ENCODE measurements at regions not wholly inside any gene's neighbourhood (a gene's known extent, or its start where the extent isn't known, plus 50 kb on each side); places are given as distances from the start of the nearest gene placed in this dataset.

GRCh38 chr2:19674051-19675002 lies 227.5 kb downstream of the TTC32 start:
- DNase-seq: no peak
- Histone ChIP-seq H3K27ac (ENCODE audit: low read length) (no peak overlapping the region), H3K4me1 (ENCODE audit: control insufficient read depth, insufficient read depth, low read length) (no peaks in the 10 kb centered on the region), H3K4me3 (ENCODE audit: low read length) (no peak overlapping the region), H3K9me3 (ENCODE audit: control insufficient read depth, low read depth, low read length) (no peaks in the 10 kb centered on the region), H3K27me3 (ENCODE audit: control insufficient read depth, insufficient read depth, low read length) (peaks cover 6% of the 10 kb centered on the region), H3K36me3 (ENCODE audit: control insufficient read depth, insufficient read depth, low read length) (no peaks in the 10 kb centered on the region)
- 64% methylated on average over 2 of the region's 16 CpGs for WGBS (ENCODE audit: insufficient coverage, low lambda C conversion rate)

DNA sequence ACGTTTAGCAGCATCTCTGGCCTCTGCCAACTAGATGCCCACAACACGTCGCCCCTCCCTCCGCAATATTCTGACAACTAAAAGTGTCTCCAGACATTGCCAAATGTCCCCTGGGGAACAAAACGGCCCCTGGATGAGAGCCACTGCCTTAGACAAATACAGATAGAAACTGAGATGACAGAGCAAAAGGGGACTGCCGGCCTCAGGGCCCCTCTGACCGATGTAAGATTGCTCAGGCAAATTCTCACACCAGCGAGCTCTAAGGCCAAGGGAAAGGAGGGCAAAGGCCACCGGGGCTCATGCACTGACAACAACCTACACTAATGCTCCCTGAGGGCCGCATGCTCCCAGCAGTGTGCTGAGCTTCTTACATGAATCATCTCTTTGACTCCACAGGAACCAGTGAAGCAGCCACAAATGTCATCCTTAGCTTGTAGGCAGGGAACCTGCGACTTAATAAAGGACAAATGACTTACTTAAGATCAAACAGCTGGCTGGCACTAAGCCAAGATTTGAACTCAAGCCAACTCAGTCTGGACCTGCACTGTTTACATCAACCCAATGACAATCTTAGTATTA lies 228.5 kb downstream of the TTC32 start:
- no peaks in the 10 kb centered on the region for H3K9me3 ChIP-seq (ENCODE audit: control insufficient read depth, low read depth, low read length)
- H3K4me3 ChIP-seq (ENCODE audit: low read length): no peak overlapping the region
- no peak for DNase-seq
- H3K4me1 ChIP-seq (ENCODE audit: control insufficient read depth, insufficient read depth, low read length): no peaks in the 10 kb centered on the region
- WGBS (ENCODE audit: insufficient coverage, low lambda C conversion rate): no CpG with 5 or more reads among the region's 11 CpGs
- no peaks in the 10 kb centered on the region for H3K36me3 ChIP-seq (ENCODE audit: control insufficient read depth, insufficient read depth, low read length)
- no peak overlapping the region for H3K27ac ChIP-seq (ENCODE audit: low read length)
- peaks cover 6% of the 10 kb centered on the region for H3K27me3 ChIP-seq (ENCODE audit: control insufficient read depth, insufficient read depth, low read length)

DNA sequence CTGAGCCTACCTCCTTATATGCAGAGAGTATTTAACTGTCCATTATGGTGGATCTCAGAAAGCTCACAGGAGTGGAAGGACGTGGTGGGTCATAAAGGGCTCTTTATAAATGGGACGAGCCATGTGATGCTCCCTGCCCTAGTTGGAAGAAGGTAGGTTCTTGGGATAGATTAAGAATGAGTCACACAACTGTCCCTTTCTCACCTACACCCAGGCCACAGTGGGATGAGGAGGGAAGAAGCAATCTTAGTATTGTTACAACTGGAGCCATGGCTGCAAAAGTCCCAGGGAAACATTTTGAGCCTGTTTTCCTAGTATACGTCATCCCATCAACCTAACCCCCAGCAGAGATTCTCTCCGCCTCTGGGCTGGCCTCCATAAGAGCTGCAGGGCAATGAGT lies 229.9 kb downstream of the TTC32 start:
- no CpG with 5 or more reads among the region's 4 CpGs for WGBS (ENCODE audit: insufficient coverage, low lambda C conversion rate)
- Histone ChIP-seq H3K4me3 (ENCODE audit: low read length) (no peak overlapping the region), H3K27ac (ENCODE audit: low read length) (no peak overlapping the region), H3K27me3 (ENCODE audit: control insufficient read depth, insufficient read depth, low read length) (peaks cover 6% of the 10 kb centered on the region), H3K4me1 (ENCODE audit: control insufficient read depth, insufficient read depth, low read length) (no peaks in the 10 kb centered on the region), H3K36me3 (ENCODE audit: control insufficient read depth, insufficient read depth, low read length) (no peaks in the 10 kb centered on the region), H3K9me3 (ENCODE audit: control insufficient read depth, low read depth, low read length) (no peaks in the 10 kb centered on the region)
- DNase-seq: no peak

DNA sequence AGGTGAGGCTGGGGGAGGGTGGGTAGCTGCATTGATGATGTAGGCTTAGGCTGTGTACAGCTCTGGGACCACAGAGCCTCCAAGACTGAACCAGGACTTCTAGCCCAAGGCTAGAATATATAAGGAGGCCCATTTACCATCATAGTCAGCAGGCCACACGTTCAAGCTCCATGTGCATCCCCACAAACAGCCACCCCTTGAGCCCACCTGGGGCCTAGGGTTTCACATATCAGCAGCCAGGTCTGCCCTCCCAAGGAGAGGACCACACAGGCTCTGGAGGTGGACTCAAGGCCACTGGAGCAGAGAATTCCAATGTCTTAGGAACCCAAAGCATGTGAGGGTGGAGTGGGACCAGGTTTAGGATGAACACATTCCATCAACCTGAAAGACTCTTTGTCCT lies 230.5 kb downstream of the TTC32 start:
- whole genome bisulfite sequencing (ENCODE audit: insufficient coverage, low lambda C conversion rate): no CpG with 5 or more reads among the region's 1 CpG

GRCh38 chr2:19670303-19670702 lies 231.5 kb downstream of the TTC32 start:
- no peak for DNase-seq
- Histone ChIP-seq H3K36me3 (ENCODE audit: control insufficient read depth, insufficient read depth, low read length) (no peaks in the 10 kb centered on the region), H3K27me3 (ENCODE audit: control insufficient read depth, insufficient read depth, low read length) (peaks cover 5% of the 10 kb centered on the region), H3K4me3 (ENCODE audit: low read length) (no peak overlapping the region), H3K9me3 (ENCODE audit: control insufficient read depth, low read depth, low read length) (no peaks in the 10 kb centered on the region), H3K27ac (ENCODE audit: low read length) (no peak overlapping the region), H3K4me1 (ENCODE audit: control insufficient read depth, insufficient read depth, low read length) (no peaks in the 10 kb centered on the region)
- WGBS (ENCODE audit: insufficient coverage, low lambda C conversion rate): 100% methylated on average over 1 of the region's 2 CpGs

More for the DNA sequence above, 230.5 kb downstream of the TTC32 start:
- Histone ChIP-seq H3K9me3 (ENCODE audit: control insufficient read depth, low read depth, low read length) (no peaks in the 10 kb centered on the region), H3K4me3 (ENCODE audit: low read length) (no peak overlapping the region), H3K27me3 (ENCODE audit: control insufficient read depth, insufficient read depth, low read length) (peaks cover 6% of the 10 kb centered on the region), H3K36me3 (ENCODE audit: control insufficient read depth, insufficient read depth, low read length) (no peaks in the 10 kb centered on the region), H3K4me1 (ENCODE audit: control insufficient read depth, insufficient read depth, low read length) (no peaks in the 10 kb centered on the region), H3K27ac (ENCODE audit: low read length) (no peak overlapping the region)
- DNase-seq: no peak

DNA sequence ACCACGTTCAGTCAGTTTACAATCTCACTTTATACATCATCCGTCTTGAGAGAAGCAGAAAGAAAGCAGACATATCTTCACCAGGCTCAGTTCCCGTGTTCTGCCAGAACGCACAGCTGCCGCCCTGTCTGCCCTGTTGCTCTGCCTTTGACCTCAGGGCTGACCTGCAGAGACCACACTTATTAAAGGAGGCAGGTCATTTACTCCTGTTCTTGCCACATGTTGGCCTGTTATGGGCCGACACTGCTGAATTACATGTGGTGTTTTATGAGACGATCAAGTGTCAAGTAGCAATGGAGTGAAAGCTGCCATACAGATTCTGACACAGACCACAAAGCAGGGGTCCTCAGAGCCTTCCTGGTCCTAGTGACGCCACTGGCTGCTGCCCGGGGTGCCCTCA lies 232.2 kb downstream of the TTC32 start:
- no peak for DNase-seq
- Histone ChIP-seq H3K9me3 (ENCODE audit: control insufficient read depth, low read depth, low read length) (no peaks in the 10 kb centered on the region), H3K36me3 (ENCODE audit: control insufficient read depth, insufficient read depth, low read length) (no peaks in the 10 kb centered on the region), H3K27ac (ENCODE audit: low read length) (no peak overlapping the region), H3K27me3 (ENCODE audit: control insufficient read depth, insufficient read depth, low read length) (no peaks in the 10 kb centered on the region), H3K4me1 (ENCODE audit: control insufficient read depth, insufficient read depth, low read length) (no peaks in the 10 kb centered on the region), H3K4me3 (ENCODE audit: low read length) (no peak overlapping the region)
- no CpG with 5 or more reads among the region's 9 CpGs for WGBS (ENCODE audit: insufficient coverage, low lambda C conversion rate)

- H3K36me3 ChIP-seq (ENCODE audit: control insufficient read depth, insufficient read depth, low read length): no peaks in the 10 kb centered on the region
- H3K9me3 ChIP-seq (ENCODE audit: control insufficient read depth, low read depth, low read length): no peaks in the 10 kb centered on the region
- DNase-seq: no peak
- no peaks in the 10 kb centered on the region for H3K27me3 ChIP-seq (ENCODE audit: control insufficient read depth, insufficient read depth, low read length)
- H3K4me1 ChIP-seq (ENCODE audit: control insufficient read depth, insufficient read depth, low read length): no peaks in the 10 kb centered on the region
- H3K27ac ChIP-seq (ENCODE audit: low read length): no peak overlapping the region
- H3K4me3 ChIP-seq (ENCODE audit: low read length): no peak overlapping the region
- no CpG with 5 or more reads among the region's 7 CpGs for WGBS (ENCODE audit: insufficient coverage, low lambda C conversion rate)
Observed at GRCh38 chr2:19669126-19669525, 232.7 kb downstream of the TTC32 start.

DNA sequence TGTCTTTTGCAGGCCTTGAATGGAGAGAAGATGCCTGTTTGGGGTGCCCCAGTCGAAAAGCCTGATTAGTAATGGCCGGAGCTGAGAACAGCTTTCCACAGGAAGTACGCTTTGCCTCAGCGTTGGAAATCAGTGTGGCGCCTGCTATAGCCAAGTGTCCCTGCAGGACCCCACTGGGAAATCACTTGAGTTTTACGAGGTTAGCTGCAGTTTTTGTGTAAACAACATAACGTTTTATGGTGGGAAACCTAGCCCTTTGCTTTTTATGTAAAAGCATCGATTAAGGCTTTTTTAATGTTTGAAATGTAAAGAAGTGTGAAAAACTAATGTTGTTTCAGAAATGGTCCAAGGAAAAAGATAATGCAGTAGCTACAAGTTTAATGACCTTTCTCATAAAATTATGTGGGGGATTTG lies 234.2 kb downstream of the TTC32 start:
- H3K4me1 ChIP-seq (ENCODE audit: control insufficient read depth, insufficient read depth, low read length): no peaks in the 10 kb centered on the region
- no CpG with 5 or more reads among the region's 8 CpGs for WGBS (ENCODE audit: insufficient coverage, low lambda C conversion rate)
- H3K4me3 ChIP-seq (ENCODE audit: low read length): no peak overlapping the region
- H3K27me3 ChIP-seq (ENCODE audit: control insufficient read depth, insufficient read depth, low read length): no peaks in the 10 kb centered on the region
- no peak overlapping the region for H3K27ac ChIP-seq (ENCODE audit: low read length)
- no peaks in the 10 kb centered on the region for H3K9me3 ChIP-seq (ENCODE audit: control insufficient read depth, low read depth, low read length)
- no peak for DNase-seq
- H3K36me3 ChIP-seq (ENCODE audit: control insufficient read depth, insufficient read depth, low read length): no peaks in the 10 kb centered on the region

DNA sequence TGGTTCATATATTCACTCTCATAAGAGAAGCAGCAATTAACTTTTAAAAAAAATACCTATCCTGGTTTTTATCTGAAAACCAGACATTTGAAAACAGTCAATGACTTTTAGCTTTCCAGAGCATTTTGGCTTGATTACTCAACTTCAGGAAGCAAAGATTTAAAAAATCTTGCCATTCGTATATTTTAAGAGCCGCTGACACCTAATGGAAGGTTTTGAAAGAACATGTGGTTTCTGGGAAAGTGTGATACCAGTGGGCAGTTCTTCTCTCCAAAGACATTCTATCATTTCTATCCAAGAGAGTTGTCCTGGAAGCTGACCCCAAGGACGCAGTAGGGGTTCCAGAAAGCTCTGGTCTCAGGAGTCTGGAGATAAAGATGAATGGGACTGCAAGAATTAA lies 234.7 kb downstream of the TTC32 start:
- DNase-seq: no peak
- WGBS (ENCODE audit: insufficient coverage, low lambda C conversion rate): no CpG with 5 or more reads among the region's 3 CpGs
- H3K27me3 ChIP-seq (ENCODE audit: control insufficient read depth, insufficient read depth, low read length): no peaks in the 10 kb centered on the region
- no peak overlapping the region for H3K4me3 ChIP-seq (ENCODE audit: low read length)
- H3K27ac ChIP-seq (ENCODE audit: low read length): no peak overlapping the region
- H3K36me3 ChIP-seq (ENCODE audit: control insufficient read depth, insufficient read depth, low read length): no peaks in the 10 kb centered on the region
- no peaks in the 10 kb centered on the region for H3K9me3 ChIP-seq (ENCODE audit: control insufficient read depth, low read depth, low read length)
- H3K4me1 ChIP-seq (ENCODE audit: control insufficient read depth, insufficient read depth, low read length): no peaks in the 10 kb centered on the region

DNA sequence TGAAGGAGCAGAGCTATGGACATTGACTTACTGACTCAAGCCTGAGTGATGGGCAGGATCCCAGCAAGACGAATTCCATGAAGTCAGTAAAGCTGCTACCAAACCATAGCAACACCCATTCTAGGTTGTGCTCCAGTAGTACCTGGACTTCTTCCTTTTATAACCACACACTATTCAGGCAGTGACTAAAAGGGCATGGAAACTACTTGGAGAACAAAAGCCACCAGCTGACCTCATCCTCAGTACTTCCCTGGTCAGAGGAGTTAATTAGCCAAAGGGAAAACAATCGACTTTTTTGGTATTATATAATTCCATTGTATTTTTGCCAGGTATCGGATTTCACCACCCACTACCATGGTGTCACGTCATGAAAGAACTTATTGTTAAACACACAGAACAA lies 237.1 kb downstream of the TTC32 start:
- Histone ChIP-seq H3K4me3 (ENCODE audit: low read length) (no peak overlapping the region), H3K9me3 (ENCODE audit: control insufficient read depth, low read depth, low read length) (no peaks in the 10 kb centered on the region), H3K27me3 (ENCODE audit: control insufficient read depth, insufficient read depth, low read length) (no peaks in the 10 kb centered on the region), H3K27ac (ENCODE audit: low read length) (no peak overlapping the region), H3K36me3 (ENCODE audit: control insufficient read depth, insufficient read depth, low read length) (no peaks in the 10 kb centered on the region), H3K4me1 (ENCODE audit: control insufficient read depth, insufficient read depth, low read length) (no peaks in the 10 kb centered on the region)
- no peak for DNase-seq
- WGBS (ENCODE audit: insufficient coverage, low lambda C conversion rate): no CpG with 5 or more reads among the region's 4 CpGs
